Hematopoietic multipotent progenitor cell treated with erythropoietin and hydrocortisone succinate and interleukin-3 and kit ligand, for 8 days (in vitro differentiated cells): ENCODE measurements at regions not wholly inside any gene's neighbourhood (a gene's known extent, or its start where the extent isn't known, plus 50 kb on each side); places are given as distances from the start of the nearest gene placed in this dataset.
"Not testable (repeated sequence)": the region's sequence is repeated elsewhere in the genome, so short reads cannot be mapped to it uniquely, and the experiment has no call there.

Experiments
- DNase-seq: peaks from one replicate; pipeline ENCODE4 v3.0.0-alpha.2; 2015

- DNase-seq: no peak
These were observed 156.2 kb downstream of the MZT1 start for GRCh38 chr13:72571191-72571590.

GRCh38 chr13:72570019-72570418 lies 157.4 kb downstream of the MZT1 start:
- no peak for DNase-seq

GRCh38 chr13:72567566-72567965 lies 159.9 kb downstream of the MZT1 start:
- no peak for DNase-seq

DNA sequence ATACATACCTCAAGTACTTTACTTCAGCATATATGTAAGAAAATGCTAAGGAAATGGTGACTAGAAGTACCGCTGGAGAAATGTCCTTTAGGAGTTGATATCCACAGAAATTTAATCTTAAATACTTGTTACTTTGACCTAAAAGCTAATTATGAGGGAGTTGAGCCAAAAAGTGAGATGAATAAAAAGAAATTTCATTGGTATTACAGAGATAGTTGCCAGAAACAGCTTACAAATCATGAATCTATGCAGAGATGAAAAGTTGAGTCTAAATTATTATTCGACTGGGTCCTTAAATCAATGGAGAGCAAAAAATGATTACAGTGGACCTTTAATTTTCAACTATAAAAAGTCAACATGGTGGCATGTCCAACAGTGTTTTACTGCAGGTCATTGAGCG lies 160.9 kb downstream of the MZT1 start:
- no peak for DNase-seq

- peak; percentile 38 for DNase-seq
These were observed 161.5 kb downstream of the MZT1 start for GRCh38 chr13:72565893-72566292.

DNA sequence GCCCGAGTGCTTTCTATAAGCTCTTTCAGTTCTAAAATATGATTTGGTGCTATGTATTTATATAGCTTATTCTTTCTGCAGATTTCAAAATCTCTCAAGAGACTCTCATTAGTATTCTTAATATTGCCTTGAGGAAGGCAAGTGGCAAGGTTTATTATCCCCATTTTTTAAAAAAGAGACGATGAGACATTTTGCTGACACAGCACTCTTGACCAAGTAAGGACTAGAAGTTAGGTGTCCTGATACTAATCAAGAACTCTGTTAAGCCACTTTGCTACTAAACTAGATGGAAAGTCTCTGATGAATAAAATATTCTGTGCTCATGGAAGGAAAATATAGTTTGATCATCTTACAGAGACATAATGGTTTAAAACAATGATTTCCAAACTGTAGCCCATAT lies 164.7 kb downstream of the MZT1 start:
- no peak for DNase-seq

DNA sequence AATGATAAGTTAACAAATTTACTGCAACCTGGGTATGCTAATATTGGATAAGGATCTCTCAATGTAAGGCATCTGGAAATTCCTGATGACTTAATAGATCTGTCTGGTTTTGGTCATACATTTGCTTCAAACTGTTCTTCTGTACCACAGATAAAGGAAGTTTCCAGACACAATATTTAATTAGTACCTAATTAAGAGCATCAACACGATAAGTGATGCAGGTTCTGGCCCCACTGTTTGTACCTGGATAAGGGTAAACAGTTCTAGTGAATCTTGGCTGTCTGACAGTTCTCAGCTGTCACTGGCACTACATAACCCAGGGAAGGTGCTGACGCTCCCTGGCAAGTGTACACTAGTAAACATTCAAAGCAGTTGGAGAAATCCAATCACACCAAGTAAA lies 165.6 kb downstream of the MZT1 start:
- DNase-seq: no peak

- DNase-seq: no peak
These were observed 167.7 kb downstream of the MZT1 start for GRCh38 chr13:72559716-72560115.

DNA sequence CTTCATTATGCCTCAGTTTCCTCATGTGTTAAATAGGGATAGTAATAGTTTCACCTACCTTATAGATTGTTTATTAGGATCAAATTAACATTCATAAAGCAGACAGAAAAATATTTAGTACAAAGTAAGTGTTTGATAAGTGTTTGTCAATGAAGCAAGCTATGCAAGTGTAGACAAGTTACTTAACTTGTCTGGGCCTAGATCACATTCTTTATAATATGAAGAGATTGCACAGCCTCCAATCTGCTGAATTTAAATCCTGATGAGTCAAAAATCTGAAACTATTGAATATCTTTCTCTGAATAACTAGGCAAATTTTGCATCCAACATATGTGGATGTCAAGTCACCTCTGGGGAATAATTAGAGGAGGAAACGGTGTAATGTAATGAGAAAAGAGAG lies 170.5 kb downstream of the MZT1 start:
- no peak for DNase-seq

DNA sequence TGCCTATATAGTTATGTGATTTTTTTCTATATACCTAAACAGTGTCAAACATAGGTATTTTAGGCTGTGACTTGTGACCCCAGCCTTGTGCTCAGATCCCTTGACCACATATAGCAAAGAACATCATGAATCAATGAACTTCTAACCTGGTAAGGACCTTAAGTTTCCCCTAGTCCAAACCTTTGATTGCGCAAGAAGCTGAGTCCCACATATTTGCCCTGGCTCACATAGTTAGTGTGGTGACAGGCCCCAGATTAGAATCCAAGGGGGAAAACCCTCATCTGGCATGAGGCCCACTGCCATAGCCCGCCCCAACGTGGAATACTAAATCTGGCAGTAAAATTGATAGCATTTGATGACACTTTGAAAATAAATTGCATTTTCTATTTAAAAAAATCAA lies 171.8 kb downstream of the MZT1 start:
- no peak for DNase-seq

DNA sequence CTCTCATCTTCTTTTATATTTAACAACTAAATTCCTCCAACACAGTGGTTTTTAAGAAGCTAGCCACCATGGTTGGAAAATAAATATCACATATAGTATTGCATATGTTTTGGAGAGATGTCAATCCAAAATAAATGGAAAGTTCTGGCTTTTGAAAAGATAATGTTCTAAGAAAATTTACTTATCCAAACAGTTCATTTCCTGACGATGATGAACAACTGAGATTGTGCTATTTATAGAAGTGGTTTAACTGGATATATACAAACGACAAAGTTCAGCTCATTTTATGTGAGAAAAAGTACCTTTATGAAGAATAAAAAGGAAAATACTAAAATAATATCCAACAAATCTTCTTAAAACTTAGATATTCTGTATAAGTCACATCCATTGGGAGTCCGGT lies 174.7 kb downstream of the MZT1 start:
- no peak for DNase-seq

DNA sequence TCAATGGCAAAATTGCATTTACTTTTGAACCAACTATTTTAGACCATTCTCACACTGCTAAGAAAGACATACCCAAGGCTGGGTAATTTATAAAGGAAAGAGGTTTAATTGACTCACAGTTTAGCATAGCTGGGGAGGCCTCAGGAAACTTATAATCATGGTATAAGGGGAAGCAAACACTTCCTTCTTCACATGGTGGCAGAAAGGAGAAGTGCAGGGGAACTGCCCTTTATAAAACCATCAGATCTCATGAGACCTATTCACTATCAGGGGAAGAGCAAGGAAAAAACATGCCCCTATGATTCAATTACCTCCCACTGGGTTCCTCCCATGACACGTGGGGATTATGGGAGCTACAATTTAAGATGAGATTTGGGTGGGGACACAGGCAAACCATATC lies 181.5 kb downstream of the MZT1 start:
- DNase-seq: not testable (repeated sequence)

DNA sequence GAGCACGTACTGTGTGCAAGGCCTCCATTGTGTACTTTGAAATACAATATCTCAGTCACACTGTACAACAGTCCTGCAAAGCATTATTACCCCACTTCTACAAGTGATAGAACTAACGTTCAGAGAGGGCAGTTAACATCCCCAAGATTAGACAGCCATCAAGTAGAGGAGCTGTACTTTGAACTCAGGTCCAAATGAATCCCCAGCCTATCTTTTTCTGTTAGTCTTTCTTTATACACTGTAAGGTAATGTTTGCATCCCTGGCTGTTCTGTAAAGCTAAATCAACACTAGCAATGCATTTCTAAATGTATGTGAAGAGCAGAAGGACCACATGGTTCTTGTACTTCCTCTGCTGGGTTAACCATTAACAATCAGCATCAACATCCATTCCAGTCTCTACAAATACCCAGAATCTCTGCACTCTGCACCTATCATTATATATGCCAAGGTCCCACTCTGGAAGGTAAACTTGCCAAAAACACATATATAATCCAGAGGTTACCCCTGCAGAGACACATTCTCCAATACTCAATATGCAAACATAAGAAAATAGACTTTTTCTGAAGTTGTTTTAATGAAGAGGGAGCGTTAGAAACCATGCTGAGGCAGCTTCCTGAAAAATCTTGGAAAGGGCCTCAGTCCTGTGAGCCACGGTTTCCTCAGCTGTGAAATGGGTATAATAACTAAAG lies 182.3 kb downstream of the MZT1 start:
- DNase-seq: no peak

- DNase-seq: no peak
These were observed 183.4 kb downstream of the MZT1 start for GRCh38 chr13:72544042-72544441.

- DNase-seq: no peak
These were observed 185.2 kb downstream of the MZT1 start for GRCh38 chr13:72542241-72542640.

DNA sequence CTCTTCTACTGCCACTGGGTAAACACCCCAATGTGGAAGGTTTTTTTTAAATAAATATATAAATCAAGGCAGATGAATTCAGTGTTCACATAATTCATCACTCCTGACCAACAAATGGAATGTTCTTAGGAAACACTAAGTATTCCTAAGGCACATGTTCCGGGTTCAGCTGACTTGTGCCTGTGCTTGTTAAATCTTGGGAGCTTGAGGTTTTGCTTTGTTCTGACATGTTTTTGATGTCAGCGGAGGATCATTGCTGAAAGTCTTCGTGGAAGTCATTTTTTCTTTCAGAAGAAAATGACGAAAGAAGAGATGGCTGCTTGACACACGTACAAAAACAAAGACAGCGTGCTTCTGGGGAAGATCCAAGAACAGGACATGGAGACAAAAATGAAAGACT lies 185.8 kb downstream of the MZT1 start:
- no peak for DNase-seq

GRCh38 chr13:72540881-72541280 lies 186.5 kb downstream of the MZT1 start:
- no peak for DNase-seq

DNA sequence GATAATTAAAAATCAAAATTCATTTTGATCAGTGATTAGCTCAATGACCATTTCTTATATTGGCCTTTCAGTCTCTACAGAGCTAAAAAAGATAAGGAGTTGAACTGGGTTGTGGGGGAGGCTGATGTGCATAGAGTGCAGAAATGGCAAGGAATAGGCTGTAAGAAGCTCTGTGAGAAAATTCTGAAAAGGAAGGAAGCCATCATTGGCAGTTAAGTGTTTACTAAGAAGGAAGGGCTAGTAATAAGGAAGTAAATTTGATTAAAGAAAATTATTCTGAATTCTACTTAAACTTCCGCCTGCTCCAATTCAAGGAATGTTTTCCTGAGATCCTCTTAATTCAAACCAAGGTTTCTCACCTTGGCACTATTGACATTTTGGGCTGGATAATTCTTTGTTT lies 187.5 kb downstream of the MZT1 start:
- DNase-seq: no peak

- no peak for DNase-seq
These were observed 189.6 kb downstream of the MZT1 start for GRCh38 chr13:72537782-72538181.

DNA sequence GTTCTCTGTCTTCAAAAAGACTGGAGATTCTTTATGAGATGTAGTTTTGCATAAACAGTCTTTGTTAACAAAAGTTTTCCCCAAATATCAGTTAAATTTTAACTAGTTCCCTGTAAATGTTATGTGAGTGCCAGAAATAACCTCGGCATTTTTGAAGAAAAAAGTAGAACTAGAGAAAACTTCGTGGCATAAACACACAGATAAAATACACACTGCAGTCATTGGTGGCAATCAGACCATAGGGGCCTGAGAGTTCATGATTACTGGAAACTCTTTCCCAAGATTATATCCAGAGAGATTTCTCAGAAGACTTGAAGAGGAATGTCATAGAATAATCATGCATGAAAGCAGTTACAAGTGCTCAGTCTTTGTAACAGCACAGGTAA lies 190.0 kb downstream of the MZT1 start:
- DNase-seq: no peak

DNA sequence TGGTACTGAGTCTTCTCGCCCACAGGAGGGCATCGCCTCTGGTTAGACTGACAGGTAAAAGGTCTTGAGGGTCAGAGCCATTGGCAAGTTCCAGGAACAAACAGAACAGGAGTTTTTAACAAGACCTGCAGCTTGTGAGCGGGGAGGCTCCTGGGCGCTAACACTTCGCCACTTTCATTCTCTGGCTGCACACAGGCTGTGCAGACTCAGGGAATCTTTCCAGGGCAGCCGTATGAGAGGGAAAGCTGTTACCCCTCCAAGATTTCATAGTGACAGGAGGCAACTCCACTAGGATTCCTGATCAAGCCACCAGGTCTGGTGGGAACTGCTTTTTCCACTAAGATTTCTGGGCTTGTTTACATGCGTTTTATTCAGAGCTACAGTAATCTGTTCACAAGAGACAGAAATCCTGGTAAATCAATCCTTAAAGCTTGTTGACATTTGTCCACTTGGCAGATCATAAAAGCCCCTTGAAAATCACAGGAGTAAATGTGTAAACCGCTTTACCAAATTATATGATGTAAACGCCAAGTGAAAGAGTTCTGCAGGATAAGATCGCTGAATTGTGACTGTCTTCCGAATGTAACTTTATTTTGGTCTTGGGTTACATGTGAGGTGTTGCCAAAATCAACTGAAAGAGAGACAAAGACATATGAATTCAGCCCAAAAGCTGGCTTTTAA lies 190.6 kb downstream of the MZT1 start:
- DNase-seq: no peak

DNA sequence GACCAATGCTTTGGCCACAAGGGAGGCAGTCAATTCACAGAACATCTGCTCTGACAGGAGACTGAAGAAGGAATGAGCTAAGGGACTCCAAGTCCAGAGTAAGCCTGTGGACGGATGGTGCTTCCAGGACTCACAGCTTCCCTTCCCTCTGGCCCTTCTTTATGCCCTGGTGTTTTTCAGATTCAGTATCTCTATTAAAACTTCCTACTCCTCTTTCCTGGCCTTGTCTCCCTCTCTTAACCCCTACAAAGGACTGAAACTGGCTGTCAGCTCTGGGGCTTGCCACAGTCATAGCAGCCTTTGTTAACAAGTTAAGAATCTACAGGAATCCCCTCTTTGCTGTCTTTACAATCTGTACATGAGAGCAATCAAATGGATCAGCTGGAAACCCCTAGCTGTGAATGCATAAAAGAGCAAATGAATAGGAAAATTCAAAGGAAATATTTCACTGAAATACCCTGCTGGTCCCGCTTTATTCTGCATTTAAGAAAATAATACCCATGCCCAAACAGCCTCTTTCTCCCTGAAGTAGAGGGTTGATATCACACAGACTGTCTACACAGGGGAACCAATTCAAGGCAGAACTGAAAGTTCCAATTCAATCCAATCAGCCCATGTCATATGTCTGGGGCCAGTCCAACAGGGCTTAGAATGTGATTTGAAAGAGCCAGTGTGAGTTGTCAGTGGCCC lies 192.3 kb downstream of the MZT1 start:
- no peak for DNase-seq

- no peak for DNase-seq
These were observed 197.0 kb downstream of the MZT1 start for GRCh38 chr13:72530471-72530870.

DNA sequence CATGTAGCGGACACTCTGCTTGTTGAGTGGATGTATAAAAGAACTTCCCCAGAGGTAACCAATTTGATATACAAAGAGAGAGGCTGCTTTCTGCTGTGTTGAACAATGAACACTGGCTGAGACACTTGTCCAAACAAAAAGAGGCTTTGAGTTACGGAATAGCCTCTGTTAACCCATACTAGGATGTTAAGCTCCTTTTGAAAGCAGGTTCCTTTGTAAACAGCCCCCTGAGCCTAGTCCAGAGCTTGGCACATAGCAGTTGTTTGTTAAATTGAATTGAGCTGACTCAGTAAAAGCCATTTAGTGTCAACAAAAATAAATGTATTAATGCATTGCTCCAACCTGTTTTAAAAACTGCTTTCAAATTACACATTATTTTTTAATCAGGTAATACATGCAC lies 200.1 kb downstream of the MZT1 start:
- DNase-seq: no peak
